Activated naive CD4-positive, alpha-beta T cell (primary cell): ENCODE measurements at regions not wholly inside any gene's neighbourhood (a gene's known extent, or its start where the extent isn't known, plus 50 kb on each side); places are given as distances from the start of the nearest gene placed in this dataset.

Experiments
- DNase-seq, 4 experiments: peaks; one replicate each; lab custom pipeline; 2025; lab: John Stamatoyannopoulos, UW

GRCh38 chr4:56286763-56287162 lies 100.5 kb downstream of the AASDH start:
- no peak for DNase-seq

DNA sequence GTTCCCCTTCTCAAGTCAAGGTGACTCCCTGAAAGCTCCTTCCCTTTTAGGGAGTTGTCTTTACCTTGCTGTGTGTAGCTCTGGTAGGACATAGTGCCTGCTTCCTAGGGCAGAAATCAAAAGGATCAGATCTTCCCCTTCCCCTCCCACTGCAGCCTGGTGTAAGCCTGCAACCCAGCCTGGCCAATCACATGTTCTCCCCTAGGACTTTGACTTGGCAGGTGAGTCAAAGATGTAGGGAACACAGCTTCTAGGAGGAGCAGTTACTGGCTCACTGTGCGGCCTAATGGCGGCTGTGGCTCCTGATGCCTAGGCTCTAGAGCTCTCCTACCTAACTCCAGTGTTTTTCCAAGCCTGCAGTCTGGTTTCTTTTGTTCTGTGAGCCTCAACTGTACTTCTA lies 103.9 kb downstream of the AASDH start:
- no peak for DNase-seq

DNA sequence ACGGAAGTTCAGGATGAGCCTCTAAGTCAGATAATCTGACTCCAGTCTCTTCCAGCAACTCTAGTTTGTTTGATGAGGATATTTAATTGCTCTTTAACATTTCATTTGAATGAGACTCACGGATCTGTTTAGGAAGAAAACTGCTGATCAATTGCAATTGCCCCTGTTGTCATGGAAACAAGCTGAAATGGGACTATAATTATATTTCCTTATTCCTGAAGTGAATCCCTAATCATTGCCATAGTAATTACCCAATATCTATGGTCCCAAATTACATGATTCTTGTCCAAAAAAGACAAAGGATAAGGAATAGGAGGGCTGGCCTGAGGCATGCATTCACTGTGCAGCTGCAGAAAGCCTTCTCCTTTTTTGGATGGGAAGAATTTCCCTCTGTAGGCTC lies 105.3 kb downstream of the AASDH start:
- no peak for DNase-seq

DNA sequence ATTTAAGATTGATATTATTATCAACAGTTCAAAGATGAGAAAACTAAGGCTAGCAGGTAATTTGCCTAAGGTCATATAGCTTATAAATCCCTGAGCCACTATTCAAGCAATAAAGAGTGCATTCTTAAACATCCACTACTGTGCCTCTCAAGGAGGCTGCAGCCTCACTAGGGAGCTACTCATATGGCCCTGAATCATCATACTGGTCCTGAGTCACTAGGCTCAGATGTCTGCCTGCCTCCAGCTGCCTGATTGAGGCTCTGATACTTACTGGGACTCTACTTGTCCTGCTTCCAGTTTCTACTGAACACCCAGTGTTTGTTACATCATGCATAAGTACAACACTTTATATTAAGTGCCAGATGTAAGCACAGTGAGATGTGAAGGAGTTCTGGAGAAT lies 110.7 kb downstream of the AASDH start:
- no peak for DNase-seq

DNA sequence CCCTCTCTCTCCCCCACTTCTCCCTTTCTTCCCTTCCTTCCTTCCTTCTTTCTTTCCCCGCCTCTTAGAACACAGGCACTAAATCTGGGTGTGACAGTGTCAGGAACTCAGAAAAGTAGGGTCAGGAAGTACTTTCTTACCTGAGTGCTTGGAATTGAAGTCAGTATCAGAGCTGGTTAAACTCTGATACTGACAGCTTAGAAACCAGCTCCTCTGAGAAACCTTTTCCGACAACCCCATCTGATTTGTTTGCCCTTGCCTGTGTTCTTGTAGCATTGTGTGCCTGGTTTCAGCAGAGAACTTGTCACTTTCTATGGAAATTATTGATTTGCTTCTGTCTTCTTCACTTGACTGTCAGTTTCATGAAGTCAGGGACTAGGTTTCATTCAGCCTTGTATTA lies 113.9 kb downstream of the AASDH start:
- no peak for DNase-seq

DNA sequence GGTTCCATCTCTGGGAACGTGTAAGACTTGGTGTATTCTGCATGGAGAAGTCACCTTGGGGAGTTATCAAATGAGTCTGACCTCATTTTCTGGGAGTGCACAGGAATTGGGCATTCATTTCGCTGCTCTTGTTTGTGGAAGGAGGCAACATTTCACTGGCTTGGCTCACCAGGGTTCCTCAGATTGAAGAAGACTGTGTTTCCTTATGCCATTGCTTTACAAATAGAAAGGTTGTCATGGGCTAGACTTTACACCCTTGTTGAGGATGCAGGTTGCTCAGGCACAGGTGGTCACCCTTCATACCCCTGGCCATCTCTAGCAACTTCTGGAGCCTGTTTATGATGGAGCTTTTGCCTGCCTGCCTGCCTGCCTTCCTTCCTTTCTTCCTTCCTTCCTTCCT lies 114.4 kb downstream of the AASDH start:
- DNase-seq = no peak

DNA sequence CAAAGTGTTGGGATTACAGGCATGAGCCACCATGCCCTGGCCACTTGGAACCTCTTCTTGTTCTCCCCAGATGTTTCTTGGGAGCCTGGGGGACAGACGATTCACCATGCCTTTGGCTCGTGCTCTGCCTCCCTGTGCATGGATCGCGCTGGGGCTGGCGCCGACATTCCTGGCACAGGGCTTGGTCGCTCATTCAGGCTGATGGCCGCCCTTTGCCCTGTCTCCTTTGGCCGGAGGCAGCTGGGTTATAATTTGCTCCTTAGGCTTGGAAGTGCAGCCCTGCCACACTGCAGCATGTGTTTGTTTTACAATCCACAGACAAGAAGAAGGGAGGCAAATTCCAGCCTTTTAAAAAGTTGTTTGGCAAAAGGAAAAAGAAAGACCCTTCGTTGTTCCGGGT lies 115.3 kb downstream of the AASDH start:
- no peak for DNase-seq

DNA sequence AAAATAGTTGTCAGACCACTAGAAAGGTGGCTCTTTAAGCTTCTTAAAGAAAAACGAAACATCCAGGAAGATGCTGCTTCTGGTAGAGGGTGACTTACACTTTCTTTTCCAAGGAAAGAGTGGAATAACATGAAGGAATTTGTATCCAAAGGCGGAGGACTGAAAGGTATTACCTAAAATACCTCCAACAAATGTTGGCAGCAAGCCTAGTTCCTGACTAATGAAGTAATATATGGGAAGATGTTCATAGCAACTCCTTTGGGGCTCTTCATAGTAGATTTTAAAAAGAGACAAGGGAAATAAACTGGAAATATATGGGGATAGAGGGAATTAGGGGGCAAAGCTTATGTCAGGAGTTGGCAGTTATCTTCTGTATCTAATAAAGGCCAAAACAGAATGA lies 116.2 kb downstream of the AASDH start:
- no peak for DNase-seq

GRCh38 chr4:56267558-56267957 lies 119.7 kb downstream of the AASDH start:
- DNase-seq = no peak

DNA sequence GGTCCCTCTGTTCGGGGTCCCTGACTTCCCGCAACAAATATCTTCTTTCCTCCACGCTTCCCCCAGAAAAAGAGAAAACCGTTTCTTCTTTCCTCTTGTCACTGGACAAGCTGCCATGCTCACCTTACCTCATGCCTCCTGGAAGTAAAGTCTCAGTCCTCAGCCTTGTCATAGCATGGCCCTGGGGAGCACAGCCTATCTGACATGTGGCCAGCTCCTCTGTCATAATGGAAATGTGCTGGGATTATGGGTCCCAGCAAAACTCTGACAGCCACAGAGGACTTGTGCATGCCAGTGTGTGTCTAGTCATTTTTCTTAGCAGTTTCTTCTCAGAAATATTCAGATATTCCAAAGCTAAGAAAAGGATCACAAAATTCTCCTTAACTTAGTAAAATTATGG lies 122.4 kb downstream of the AASDH start:
- no peak for DNase-seq

- peak in 1 of 4 experiments; percentile 5 for DNase-seq
Observed at GRCh38 chr4:56261027-56261426, 126.3 kb downstream of the AASDH start.

GRCh38 chr4:56260320-56260719 lies 127.0 kb downstream of the AASDH start:
- DNase-seq = no peak

GRCh38 chr4:56259655-56260054 lies 127.6 kb downstream of the AASDH start:
- DNase-seq = no peak

DNA sequence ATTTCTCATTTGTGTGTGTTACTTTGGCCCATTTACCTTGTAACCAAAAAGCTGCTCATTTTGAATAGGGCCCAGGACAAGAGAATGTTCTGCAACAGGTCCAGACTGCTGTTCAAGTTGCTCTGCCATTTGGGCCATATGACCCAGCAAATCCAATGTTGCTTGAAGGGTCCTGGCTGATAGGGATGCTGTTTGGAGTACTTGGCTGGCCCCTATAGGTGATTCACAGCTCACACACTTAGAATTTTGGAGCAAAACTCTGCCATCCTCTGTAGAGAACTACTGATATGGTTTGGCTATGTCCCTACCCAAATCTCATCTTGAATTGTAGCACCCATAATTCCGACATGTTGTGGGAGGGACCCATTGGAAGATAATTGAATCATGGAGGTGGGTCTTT lies 131.5 kb downstream of the AASDH start:
- no peak for DNase-seq

- DNase-seq = no peak
Observed at GRCh38 chr4:56253666-56254305, 133.5 kb downstream of the AASDH start.

DNA sequence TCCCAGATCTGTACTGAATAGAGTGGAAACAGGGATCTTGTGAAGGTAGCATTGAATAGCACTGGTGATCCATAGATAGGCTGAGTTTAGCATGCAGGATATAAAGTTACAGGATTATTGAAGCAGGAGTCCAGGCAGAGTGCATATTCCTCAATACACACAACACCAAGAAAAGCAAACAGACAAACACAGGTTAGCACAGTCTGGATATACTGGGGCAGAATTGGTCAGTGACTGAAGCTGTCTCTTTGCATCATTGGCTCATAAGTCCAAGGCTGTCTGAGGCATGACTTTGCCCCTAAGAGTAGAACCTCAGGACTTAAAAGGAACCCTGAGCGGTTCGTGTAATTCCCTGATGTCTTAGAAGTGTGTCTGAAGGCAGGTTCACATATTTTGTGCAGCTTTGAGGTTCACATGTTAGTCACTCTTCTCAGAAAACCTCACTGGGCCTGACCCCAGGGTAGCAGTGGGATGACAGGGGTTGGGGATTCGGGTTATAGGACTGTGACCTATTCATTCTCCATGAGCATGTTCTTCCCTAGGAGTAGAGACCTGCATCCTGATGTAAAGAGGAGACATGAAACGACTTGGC lies 134.6 kb downstream of the AASDH start:
- no peak for DNase-seq

DNA sequence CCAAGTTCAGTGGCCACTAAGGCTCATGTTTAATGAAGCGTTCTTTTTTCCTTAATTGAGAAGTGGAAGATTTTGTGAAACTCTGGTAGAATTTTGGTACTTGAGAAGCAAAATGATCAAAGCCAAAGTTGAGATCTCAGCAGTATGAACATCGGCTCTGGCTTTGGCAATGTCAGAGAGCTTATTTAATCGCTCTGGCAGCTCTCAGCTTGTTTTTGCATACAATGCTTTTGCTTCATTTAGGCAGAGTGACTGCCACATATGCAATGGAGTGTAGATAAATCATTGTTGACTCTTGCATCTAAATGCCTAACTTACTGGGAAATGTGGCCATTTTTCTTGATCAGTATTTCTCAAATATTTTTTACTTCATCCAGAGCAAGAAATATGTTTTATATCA lies 135.7 kb downstream of the AASDH start:
- no peak for DNase-seq

- DNase-seq = no peak
Observed at GRCh38 chr4:56250776-56251175, 136.5 kb downstream of the AASDH start.

DNA sequence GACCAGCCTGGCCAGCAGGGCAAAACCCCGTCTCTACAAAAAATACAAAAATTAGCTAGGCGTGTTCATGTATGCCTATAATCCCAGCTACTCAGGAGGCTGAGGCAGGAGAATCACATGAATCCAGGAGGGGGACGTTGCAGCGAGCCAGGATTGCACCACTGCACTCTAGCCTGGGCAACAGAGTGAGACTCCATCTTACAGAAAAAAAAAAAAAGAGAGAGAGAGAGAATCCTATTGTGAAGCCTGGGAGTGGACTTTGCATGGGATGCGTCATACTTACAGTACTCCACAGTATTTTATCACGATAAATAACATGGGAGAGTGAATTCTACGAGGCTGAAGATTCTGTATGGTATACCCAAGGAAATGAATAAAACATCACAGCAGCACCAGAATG lies 139.6 kb downstream of the AASDH start:
- no peak for DNase-seq

- DNase-seq = no peak
Observed at GRCh38 chr4:56246233-56246610, 141.1 kb downstream of the AASDH start.

DNA sequence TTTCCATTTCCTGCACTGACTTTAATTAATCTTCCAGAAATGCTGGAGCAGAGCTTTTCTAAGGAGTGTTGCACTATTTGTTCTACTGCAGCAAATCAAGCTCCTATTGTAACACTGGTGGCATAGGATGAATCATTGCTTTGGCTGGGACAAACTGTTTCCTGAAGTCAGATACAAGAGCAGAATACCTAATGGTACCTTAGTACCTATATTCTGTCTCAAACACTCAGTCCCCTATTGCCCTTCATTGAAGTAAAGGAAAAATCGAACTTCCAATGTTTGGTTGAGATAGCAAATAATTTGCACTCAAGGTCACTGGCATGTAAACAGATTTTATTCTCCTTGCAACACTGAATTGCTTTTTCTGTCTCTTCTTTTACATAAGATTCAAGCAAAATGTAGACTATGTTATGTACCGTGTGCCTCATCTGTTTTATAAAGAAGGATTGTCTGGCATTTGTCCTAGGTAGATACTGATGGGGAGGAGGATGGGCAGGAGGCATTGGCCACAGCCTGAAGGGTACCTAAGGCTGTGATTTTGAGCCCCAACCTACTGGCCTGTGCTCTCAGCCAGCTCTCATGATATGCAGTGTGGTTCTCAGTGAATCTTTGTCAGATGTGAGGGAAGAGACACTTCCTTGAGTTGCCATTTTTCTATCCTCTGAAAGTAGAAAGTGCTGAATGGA lies 141.6 kb downstream of the AASDH start:
- no peak for DNase-seq

GRCh38 chr4:56244681-56245080 lies 142.6 kb downstream of the AASDH start:
- DNase-seq = no peak

DNA sequence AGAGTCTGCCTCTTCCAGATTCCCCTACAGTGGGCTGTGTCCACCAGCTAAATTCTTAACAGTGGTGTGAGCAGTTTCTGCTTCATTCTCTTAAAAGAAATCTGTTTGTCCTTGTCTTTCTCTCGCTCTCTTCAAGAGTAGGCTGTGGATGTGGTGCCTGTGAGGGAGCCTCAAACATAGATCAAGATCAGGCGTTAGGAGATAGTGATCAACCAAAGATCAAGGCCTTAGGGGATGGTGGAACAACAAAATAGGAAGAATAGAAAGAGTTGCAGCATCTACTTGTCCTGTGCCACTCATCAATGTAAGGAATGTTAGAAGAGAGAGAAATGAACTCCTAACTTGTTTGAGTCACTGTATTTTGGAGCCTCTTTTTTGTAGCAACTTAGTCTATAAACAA lies 144.2 kb downstream of the AASDH start:
- DNase-seq = no peak

DNA sequence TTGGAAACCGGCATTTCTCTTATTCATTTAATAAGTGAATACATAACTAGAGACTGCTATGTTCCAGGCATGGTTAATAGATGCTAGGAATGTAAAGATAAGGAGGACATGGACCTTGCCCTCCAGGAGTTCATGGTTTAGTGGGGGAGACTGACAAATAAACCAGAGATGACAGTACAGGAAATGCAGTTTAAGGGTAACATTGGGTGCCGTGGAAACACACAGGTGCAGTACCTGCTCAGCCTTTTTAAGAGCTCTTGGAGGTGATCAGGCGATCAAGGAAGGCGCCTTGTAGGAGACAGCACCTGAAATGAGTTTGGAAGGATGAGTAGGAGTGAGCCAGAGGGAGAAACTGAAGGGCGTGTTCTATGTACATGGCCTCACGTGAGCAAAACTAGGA lies 145.8 kb downstream of the AASDH start:
- DNase-seq = no peak
